GM18517 (cell line): ENCODE measurements at regions not wholly inside any gene's neighbourhood (a gene's known extent, or its start where the extent isn't known, plus 50 kb on each side); places are given as distances from the start of the nearest gene placed in this dataset.
"Not testable (repeated sequence)": the region's sequence is repeated elsewhere in the genome, so short reads cannot be mapped to it uniquely, and the experiment has no call there.

ENCODE experiments used
- ATAC-seq: cut with Tn5 transposase; IDR thresholded peaks from one replicate; pipeline ENCODE4 v1.9.1; 2021; ENCODE audit warnings: mild to moderate bottlenecking, moderate library complexity; ENCODE audit not compliant: unreplicated experiment

DNA sequence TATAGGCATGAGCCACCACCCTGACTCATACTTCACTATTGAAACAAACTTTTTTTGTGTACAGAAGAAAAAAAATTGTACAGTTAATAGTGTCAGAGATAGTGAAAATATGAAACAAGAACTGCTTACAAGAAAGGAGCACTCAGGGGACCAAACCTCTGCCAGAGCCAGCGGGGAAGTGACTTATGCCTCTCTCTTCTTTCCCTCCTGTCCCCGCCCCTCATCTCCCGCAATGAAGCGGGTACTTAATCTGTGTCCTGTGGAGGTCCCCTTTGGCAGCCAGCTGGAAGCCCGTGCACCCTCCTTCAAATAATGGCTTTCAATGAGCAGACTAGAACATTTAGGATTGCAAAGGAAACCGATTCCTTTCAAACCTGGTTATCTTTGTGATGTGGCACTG, 51.5 kb downstream of the PPIAL4A start:
- not testable (repeated sequence) for ATAC-seq

DNA sequence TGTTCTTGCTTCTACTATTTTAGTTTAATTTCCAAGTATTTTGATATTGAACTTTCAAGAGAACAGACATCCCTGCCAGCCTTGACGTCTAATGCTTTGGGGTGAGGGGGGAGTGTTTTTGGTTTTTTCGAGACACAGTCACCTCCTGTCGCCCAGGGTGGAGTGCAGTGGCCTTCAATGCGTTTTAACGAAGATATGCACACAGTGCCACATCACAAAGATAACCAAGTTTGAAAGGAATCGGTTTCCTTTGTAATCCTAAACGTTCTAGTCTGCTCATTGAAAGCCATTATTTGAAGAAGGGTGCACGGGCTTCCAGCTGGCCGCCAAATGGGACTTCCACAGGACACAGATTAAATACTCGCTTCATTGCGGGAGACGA, 52.3 kb downstream of the PPIAL4A start:
- ATAC-seq: not testable (repeated sequence)

- ATAC-seq: peak; percentile 74
These were observed 52.8 kb downstream of the PPIAL4A start for GRCh38 chr1:120942218-120942944.

GRCh38 chr1:120942945-120943319, 53.4 kb downstream of the PPIAL4A start:
- ATAC-seq: not testable (repeated sequence)

GRCh38 chr1:120944691-120945090, 55.1 kb downstream of the PPIAL4A start:
- ATAC-seq: not testable (repeated sequence)

DNA sequence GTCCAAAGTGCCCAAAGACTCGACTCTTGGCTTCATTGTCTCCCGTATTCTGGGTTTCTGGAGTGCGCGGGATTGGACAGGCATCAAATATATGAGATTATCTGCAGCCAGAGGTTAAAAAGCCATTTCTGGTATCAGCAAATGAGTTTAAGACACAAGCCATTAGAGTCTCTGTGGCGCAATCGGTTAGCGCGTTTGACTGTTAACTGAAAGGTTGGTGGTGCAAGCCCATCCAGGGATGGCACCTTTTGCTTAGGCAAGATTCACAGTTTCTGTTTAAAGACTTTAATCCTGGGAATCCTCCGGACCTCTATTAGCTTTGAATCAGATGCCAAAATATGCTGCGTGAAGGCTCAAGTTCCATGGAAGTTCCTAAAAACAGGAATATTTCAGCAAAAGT, 55.6 kb downstream of the PPIAL4A start:
- not testable (repeated sequence) for ATAC-seq

DNA sequence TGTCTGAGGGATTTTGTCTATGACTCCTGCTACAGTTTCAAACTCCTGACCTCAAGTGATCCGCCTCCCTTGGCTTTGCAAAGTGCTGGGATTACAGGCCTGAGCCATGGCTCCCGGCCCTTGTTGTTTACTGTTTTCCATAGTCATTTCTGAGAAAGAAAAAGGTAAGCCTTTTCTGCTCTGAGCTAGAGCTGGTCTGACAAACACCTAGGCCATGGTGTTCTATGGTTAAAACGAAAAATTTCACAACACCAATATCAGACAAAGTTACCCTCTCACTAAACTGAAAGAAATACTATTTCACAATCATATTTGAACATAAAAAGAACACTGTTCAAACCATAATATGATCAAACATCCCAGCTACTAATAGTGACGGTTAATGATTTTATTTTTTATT, 57.5 kb downstream of the PPIAL4A start:
- not testable (repeated sequence) for ATAC-seq

DNA sequence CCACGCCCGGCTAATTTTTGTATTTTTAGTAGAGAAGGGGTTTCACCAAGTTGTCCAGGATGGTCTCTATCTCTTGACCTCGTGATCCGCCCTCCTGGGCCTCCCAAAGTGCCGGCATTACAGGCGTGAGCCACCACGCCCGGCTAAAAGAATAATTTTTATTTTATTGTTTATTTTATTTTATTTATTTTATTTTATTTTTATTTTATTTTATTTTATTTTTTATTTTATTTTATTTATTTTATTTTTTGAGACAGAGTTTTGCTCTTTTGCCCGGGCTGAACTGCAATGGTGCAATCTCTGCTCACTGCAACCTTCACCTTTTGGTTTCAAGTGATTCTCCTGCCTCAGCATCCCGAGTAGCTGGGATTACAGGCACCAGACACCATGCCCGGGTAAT, 60.2 kb downstream of the PPIAL4A start:
- ATAC-seq: not testable (repeated sequence)

DNA sequence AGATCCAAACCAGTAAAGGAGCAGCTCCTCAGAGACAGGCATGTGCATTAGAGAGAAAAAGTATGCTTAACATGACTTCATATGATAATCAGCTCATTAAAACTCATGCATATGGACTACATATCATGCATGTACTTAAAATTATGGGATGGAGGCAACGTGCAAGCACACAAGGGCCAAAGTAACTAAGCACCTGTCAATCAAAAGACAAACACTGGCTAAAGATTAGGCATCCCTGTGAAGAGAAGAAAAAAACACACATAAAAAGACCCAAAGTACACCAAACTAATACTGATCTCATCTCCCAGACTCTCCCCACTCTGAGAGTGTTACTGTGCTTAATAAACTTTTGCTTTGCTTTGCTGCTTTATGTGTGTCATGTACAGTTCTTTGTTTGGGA, 61.1 kb downstream of the PPIAL4A start:
- ATAC-seq: not testable (repeated sequence)

GRCh38 chr1:120951100-120951499, 61.5 kb downstream of the PPIAL4A start:
- ATAC-seq: not testable (repeated sequence)

GRCh38 chr1:120952207-120952870, 62.8 kb downstream of the PPIAL4A start:
- ATAC-seq: not testable (repeated sequence)

DNA sequence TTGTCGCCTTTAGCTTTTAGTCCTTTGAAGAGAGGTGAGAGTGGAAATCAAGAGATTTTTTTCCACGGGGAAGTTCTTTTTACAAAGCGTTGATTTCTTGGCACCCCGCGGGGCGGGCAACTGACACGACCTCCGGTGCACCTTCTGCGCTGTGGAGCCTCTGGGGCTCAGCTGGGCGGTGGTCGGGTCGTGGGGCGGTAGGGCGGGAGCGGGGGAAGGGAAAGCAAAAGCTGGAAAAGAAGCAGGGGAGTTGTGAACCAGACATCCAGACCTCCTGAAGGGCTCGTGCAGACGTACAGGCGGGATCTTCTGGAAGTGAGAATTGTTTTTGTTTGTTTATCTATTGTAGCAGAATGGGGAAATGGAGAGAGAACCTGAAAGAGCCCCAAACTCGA, 63.3 kb downstream of the PPIAL4A start:
- not testable (repeated sequence) for ATAC-seq

GRCh38 chr1:120954736-120955135, 65.2 kb downstream of the PPIAL4A start:
- ATAC-seq: no peak

- ATAC-seq: not testable (repeated sequence)
These were observed 66.4 kb downstream of the PPIAL4A start for GRCh38 chr1:120955961-120956360.

DNA sequence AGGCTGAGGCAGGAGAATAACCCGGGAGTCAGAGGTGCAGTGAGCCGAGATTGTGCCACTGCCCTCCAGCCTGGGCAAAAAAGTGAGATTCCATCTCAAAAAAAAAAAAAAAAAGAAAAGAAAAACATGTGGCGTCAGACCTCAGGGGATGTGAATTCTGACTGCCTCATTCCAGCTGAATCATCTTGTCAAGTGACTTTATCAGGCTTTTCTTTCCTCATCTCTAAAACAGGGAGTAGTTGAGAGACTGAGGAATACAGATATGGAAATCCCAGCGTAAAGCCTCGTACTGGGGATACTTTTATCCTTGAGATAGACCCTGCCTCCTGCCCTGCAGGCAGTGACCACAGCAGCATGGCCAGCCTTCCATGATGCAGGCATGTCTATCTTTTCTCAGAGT, 76.4 kb downstream of the PPIAL4A start:
- not testable (repeated sequence) for ATAC-seq

GRCh38 chr1:120972863-120973262, 83.3 kb downstream of the PPIAL4A start:
- not testable (repeated sequence) for ATAC-seq

- ATAC-seq: not testable (repeated sequence)
These were observed 84.3 kb downstream of the PPIAL4A start for GRCh38 chr1:120973836-120974235.

- not testable (repeated sequence) for ATAC-seq
These were observed 87.7 kb downstream of the PPIAL4A start for GRCh38 chr1:120977279-120977678.

DNA sequence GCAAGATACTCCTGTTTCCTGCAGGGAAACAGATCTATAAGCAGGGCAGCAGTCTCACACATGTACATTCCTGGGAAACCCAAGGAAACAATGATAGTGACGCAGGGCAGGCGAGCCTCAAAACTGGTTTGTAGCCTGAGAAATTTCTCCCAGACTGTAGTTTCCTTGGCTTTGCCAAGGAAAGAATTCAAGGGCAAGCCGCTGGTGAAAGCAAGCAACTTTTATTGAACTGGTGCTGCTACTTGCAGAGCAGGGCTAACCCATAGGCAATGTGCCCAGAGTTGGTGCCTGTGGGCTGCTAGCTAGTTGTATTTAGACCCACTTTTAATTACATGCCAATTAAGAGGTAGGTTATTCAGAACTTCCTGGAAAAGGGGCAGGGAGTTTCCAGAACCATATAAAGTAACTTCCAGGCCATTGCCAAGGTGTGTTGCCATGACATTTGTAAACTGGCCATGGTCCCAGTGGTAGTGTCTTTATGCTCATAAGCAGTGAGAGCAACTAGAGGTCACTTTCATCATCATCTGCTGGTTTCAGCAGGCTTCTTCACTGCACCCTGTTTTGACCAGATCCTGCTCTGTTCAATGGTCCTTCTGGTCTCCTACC, 92.0 kb downstream of the PPIAL4A start:
- not testable (repeated sequence) for ATAC-seq

DNA sequence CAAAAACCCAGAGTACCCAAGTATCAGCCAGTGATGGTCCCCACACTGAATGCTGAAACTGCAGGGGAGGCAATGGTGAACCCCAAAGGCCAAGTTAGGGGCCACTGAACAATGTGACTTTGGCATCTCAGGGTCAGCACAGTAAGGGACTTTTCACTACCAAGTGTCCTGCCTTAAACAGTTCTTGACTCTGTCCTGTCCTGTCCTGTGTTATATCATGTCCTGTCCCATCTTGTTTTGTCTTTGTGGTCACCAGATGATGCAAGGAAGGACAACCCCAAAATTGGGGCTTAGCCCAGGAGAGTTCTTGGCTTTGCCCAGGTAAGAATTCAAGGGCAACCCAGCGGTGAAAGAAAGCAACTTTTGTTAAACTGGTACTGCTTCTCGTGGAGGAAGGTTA, 105.0 kb downstream of the PPIAL4A start:
- ATAC-seq: not testable (repeated sequence)

- not testable (repeated sequence) for ATAC-seq
These were observed 105.5 kb downstream of the PPIAL4A start for GRCh38 chr1:120995025-120995424.
